Neural cell (in vitro differentiated cells): ENCODE measurements at regions not wholly inside any gene's neighbourhood (a gene's known extent, or its start where the extent isn't known, plus 50 kb on each side); places are given as distances from the start of the nearest gene placed in this dataset.

ENCODE experiments used
- CTCF ChIP-seq: fragments of 450-650 bp; IDR thresholded peaks from 2 replicates; pipeline ENCODE4 v1.5.1; 2014; ENCODE audit warnings: antibody characterized with exemption, mild to moderate bottlenecking, moderate library complexity; ENCODE audit not compliant: poor library complexity, severe bottlenecking
- EP300 ChIP-seq: fragments of 450-650 bp; conservative IDR thresholded peaks from 2 replicates; pipeline ENCODE4 v1.6.1; 2014; ENCODE audit warnings: antibody characterized with exemption, mild to moderate bottlenecking, moderate library complexity; ENCODE audit not compliant: poor library complexity, severe bottlenecking
- EZH2 ChIP-seq: fragments of 200-600, 300-800 bp; shearing (Covaris generic), sonication (generic); IDR thresholded peaks from 2 replicates; pipeline ENCODE4 v1.6.1; 2014; ENCODE audit warnings: antibody characterized with exemption, low read length, borderline replicate concordance, mild to moderate bottlenecking; ENCODE audit not compliant: insufficient read depth, poor library complexity, severe bottlenecking
- POLR2AphosphoS5 ChIP-seq: IDR thresholded peaks from 2 replicates; pipeline ENCODE4 v1.6.1; 2012
- RAD21 ChIP-seq: fragments of 450-650 bp; conservative IDR thresholded peaks from 2 replicates; pipeline ENCODE4 v1.6.1; 2014; ENCODE audit warnings: antibody characterized with exemption, mild to moderate bottlenecking, moderate library complexity
- REST ChIP-seq: IDR thresholded peaks from 2 replicates; pipeline ENCODE4 v1.6.1; 2012; ENCODE audit warnings: borderline replicate concordance
- SMC3 ChIP-seq: fragments of 450-650 bp; conservative IDR thresholded peaks from 2 replicates; pipeline ENCODE4 v1.6.1; 2014; ENCODE audit warnings: antibody characterized with exemption, mild to moderate bottlenecking, moderate library complexity; ENCODE audit not compliant: poor library complexity
- TAF1 ChIP-seq: IDR thresholded peaks from 2 replicates; pipeline ENCODE4 v1.6.1; 2012; ENCODE audit warnings: low read depth

- TF ChIP-seq CTCF, result no peak
- TF ChIP-seq EZH2, result no peak
- no peak for TF ChIP-seq SMC3
- TF ChIP-seq REST, result no peak
- no peak for TF ChIP-seq POLR2AphosphoS5
- no peak for TF ChIP-seq TAF1
- TF ChIP-seq EP300, result no peak
- no peak for TF ChIP-seq RAD21
Measured at GRCh38 chr11:28491431-28491830, 383.2 kb downstream of the METTL15 start.
